ENCODE measurements at regions not wholly inside any gene's neighbourhood (a gene's known extent, or its start where the extent isn't known, plus 50 kb on each side); places are given as distances from the start of the nearest gene placed in this dataset.
"Not testable (repeated sequence)": the region's sequence is repeated elsewhere in the genome, so short reads cannot be mapped to it uniquely, and the experiment has no call there.

- not testable (repeated sequence) for TF ChIP-seq SMC3 (IDR thresholded peaks at IDR 0.05; ENCODE audit: low read depth, low read length); POLR2A (IDR thresholded peaks at IDR 0.05; ENCODE audit: low read depth, low read length); BHLHE40 (IDR thresholded peaks at IDR 0.05; ENCODE audit: low read depth, low read length); FOS (IDR thresholded peaks at IDR 0.05; ENCODE audit: low read depth, low read length); MAFK (IDR thresholded peaks at IDR 0.05; ENCODE audit: low read depth, low read length); RAD21 (IDR thresholded peaks at IDR 0.05; ENCODE audit: low read length)
- TF ChIP-seq, protein P1, sequence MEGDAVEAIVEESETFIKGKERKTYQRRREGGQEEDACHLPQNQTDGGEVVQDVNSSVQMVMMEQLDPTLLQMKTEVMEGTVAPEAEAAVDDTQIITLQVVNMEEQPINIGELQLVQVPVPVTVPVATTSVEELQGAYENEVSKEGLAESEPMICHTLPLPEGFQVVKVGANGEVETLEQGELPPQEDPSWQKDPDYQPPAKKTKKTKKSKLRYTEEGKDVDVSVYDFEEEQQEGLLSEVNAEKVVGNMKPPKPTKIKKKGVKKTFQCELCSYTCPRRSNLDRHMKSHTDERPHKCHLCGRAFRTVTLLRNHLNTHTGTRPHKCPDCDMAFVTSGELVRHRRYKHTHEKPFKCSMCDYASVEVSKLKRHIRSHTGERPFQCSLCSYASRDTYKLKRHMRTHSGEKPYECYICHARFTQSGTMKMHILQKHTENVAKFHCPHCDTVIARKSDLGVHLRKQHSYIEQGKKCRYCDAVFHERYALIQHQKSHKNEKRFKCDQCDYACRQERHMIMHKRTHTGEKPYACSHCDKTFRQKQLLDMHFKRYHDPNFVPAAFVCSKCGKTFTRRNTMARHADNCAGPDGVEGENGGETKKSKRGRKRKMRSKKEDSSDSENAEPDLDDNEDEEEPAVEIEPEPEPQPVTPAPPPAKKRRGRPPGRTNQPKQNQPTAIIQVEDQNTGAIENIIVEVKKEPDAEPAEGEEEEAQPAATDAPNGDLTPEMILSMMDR (conservative IDR thresholded peaks at IDR 0.05; ENCODE audit: low read depth, low read length) = not testable (repeated sequence)
- TF ChIP-seq, protein P2, sequence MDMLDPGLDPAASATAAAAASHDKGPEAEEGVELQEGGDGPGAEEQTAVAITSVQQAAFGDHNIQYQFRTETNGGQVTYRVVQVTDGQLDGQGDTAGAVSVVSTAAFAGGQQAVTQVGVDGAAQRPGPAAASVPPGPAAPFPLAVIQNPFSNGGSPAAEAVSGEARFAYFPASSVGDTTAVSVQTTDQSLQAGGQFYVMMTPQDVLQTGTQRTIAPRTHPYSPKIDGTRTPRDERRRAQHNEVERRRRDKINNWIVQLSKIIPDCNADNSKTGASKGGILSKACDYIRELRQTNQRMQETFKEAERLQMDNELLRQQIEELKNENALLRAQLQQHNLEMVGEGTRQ (IDR thresholded peaks at IDR 0.05; ENCODE audit: low read depth, low read length) = not testable (repeated sequence)
These were observed 160.1 kb upstream of the TPTE start for GRCh38 chr21:10361214-10361736.

Measured in IMR-90 (cell line).